ENCODE measurements at regions not wholly inside any gene's neighbourhood (a gene's known extent, or its start where the extent isn't known, plus 50 kb on each side); places are given as distances from the start of the nearest gene placed in this dataset.
A peak's percentile ranks its signal among the peaks of the same experiment; 100 is the strongest.

DNA sequence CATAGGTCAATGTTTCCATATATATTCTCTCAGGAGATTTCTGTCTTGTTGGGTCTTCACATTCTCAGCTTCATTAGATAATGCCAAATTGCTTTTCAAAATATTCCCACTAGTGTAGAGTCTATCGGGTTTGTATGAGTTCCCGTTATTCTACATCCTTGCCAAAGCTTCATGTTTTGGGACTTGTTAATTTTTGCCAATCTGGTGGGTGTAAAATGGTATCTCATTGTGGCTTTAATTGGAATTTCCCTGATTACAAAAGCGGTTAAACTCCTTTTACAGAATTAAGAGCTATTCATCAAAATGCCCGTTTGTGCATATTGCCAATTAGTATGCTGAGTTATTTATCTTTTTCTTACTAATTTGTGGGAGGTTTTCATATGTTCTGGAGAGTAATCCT is 708.4 kb upstream of the ADAMTS5 start:
- Histone ChIP-seq H3K79me2 (ENCODE audit: insufficient read depth) (no peaks in the 10 kb centered on the region), H3K27ac (peak overlapping the region; percentile 88; the same call in 1 of the 2 replicates), H3K9me2 (ENCODE audit: insufficient read depth) (no peaks in the 10 kb centered on the region), H3K9me3 (ENCODE audit: low read depth) (no peaks in the 10 kb centered on the region), H3K9ac (no peak overlapping the region), H3K4me1 (ENCODE audit: insufficient read depth) (peaks cover 51% of the 10 kb centered on the region), H2AFZ (no peak overlapping the region), H3F3A (ENCODE audit: insufficient read depth) (peaks cover 46% of the 10 kb centered on the region), H3K36me3 (ENCODE audit: low read depth) (no peaks in the 10 kb centered on the region), H3K4me3 (no peak overlapping the region), H3K27me3 (replicated peaks; ENCODE audit: insufficient read depth) (no peaks in the 10 kb centered on the region), H4K20me1 (ENCODE audit: insufficient read depth) (no peaks in the 10 kb centered on the region), H3K4me2 (ENCODE audit: unreplicated experiment) (no peak overlapping the region)
- DNase-seq: no peak
- in situ Hi-C loops (cut with MboI): no loop called here
- TF ChIP-seq EZH2 (IDR thresholded peaks at IDR 0.05; ENCODE audit: insufficient read depth, poor library complexity, severe bottlenecking) (no peak), EZH2phosphoT487 (IDR thresholded peaks at IDR 0.05; ENCODE audit: insufficient read depth, low read depth) (no peak)
- WGBS, 2 experiments (ENCODE audit: low coverage in 1 of 2, low lambda C conversion rate in 2 of 2, missing lambda C conversion rate in 2 of 2): 61% methylated on average over 4 of the region's 4 CpGs

DNA sequence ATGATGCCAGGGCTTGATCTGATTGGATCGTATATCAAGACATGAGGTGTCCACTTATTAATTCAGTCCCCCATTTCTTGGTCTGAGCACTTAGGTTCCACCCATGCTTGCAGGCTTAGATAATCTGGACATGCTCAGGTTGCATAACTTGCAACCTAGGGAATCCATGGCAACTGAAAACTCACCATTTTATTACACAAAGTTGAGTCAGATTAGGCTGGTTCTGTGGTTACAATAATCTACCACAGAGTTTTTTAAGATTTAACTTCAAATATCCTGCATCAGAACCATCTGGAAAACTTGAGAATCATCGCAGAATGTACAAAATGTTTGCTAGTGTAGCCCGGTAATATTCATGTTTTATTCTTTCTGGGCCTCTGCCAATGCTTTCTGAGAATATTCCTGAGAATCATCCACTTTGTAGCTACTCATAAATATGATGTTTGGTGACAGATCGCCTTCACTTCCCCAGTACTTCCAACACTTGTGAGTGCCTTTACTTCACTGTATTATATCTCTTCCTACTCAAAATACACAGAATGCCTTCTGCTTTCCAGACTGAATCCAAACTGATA is 707.2 kb upstream of the ADAMTS5 start:
- H3K79me2 ChIP-seq (ENCODE audit: insufficient read depth): no peaks in the 10 kb centered on the region
- peak; percentile 96 for DNase-seq
- H4K20me1 ChIP-seq (ENCODE audit: insufficient read depth): no peaks in the 10 kb centered on the region
- no peaks in the 10 kb centered on the region for H3K9me2 ChIP-seq (ENCODE audit: insufficient read depth)
- H3K36me3 ChIP-seq (ENCODE audit: low read depth): no peaks in the 10 kb centered on the region
- H3K4me1 ChIP-seq (ENCODE audit: insufficient read depth): peaks cover 51% of the 10 kb centered on the region
- peak overlapping the region; percentile 26; the same call in 1 of the 2 replicates for H3K4me3 ChIP-seq
- peak overlapping the region; percentile 63 for H3K9ac ChIP-seq
- H3F3A ChIP-seq (ENCODE audit: insufficient read depth): peaks cover 46% of the 10 kb centered on the region
- in situ Hi-C loops (cut with MboI): no loop called here
- H3K9me3 ChIP-seq (ENCODE audit: low read depth): no peaks in the 10 kb centered on the region
- no peaks in the 10 kb centered on the region for H3K27me3 ChIP-seq (replicated peaks; ENCODE audit: insufficient read depth)
- peak overlapping the region; percentile 56 for H3K4me2 ChIP-seq (ENCODE audit: unreplicated experiment)
- peak overlapping the region; percentile 2; the same call in 1 of the 2 replicates for H2AFZ ChIP-seq
- H3K27ac ChIP-seq: peak overlapping the region; percentile 88
- 19 to 27% methylated on average over 4 of the region's 4 CpGs for WGBS, 2 experiments (ENCODE audit: low coverage in 1 of 2, low lambda C conversion rate in 2 of 2, missing lambda C conversion rate in 2 of 2)
- TF ChIP-seq EZH2phosphoT487 (IDR thresholded peaks at IDR 0.05; ENCODE audit: insufficient read depth, low read depth) (peak; percentile 76; the same call in 1 of the 2 replicates), EZH2 (IDR thresholded peaks at IDR 0.05; ENCODE audit: insufficient read depth, poor library complexity, severe bottlenecking) (no peak)

DNA sequence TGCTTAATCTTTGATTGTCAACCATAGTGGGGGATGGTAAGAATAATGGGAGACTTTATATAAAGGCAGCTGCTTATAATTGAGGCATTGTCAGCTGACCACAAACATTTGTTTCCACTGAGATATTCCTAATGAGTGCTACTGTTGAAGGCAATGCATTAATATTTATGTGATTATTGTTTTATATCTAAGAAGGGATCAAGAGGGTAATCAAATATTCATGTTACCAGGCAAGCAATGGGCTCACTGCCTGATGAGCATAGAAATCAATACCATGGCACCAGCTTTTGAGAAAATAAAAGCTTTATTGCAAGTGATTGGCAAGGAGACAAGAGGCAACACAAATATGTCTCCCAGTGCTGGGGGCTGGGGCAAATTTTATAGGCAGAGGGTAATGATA is 706.7 kb upstream of the ADAMTS5 start:
- Histone ChIP-seq H3K9me2 (ENCODE audit: insufficient read depth) (no peaks in the 10 kb centered on the region), H3K9me3 (ENCODE audit: low read depth) (no peaks in the 10 kb centered on the region), H3K4me1 (ENCODE audit: insufficient read depth) (peaks cover 51% of the 10 kb centered on the region), H3F3A (ENCODE audit: insufficient read depth) (peaks cover 46% of the 10 kb centered on the region), H3K36me3 (ENCODE audit: low read depth) (no peaks in the 10 kb centered on the region), H3K27ac (peak overlapping the region; percentile 88), H3K9ac (no peak overlapping the region), H2AFZ (peak overlapping the region; percentile 2; the same call in 1 of the 2 replicates), H3K27me3 (replicated peaks; ENCODE audit: insufficient read depth) (no peaks in the 10 kb centered on the region), H3K79me2 (ENCODE audit: insufficient read depth) (no peaks in the 10 kb centered on the region), H4K20me1 (ENCODE audit: insufficient read depth) (no peaks in the 10 kb centered on the region), H3K4me3 (no peak overlapping the region), H3K4me2 (ENCODE audit: unreplicated experiment) (no peak overlapping the region)
- in situ Hi-C loops (cut with MboI): no loop called here
- no peak for DNase-seq
- TF ChIP-seq EZH2phosphoT487 (IDR thresholded peaks at IDR 0.05; ENCODE audit: insufficient read depth, low read depth) (no peak), EZH2 (IDR thresholded peaks at IDR 0.05; ENCODE audit: insufficient read depth, poor library complexity, severe bottlenecking) (no peak)

DNA sequence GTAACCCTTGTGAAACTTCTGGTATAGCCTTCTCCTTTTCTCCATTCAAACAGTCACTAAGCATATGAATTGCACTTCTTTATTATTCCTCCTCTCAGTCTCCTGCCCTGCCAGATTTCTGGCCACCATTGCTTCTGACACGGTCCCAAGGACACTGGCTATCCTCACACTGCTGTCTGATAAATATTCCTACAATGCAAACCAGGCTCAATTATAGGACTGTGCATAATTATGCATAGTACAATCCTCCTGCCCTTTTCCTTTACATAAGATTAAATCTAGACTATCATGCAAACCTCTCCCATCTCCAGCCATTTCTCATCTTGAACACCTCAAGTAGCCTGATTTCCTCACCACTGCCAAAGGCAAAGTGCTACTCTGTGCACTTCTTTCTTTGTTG is 704.3 kb upstream of the ADAMTS5 start:
- Histone ChIP-seq H3K4me3 (no peak overlapping the region), H3K79me2 (ENCODE audit: insufficient read depth) (no peaks in the 10 kb centered on the region), H3K27ac (peak overlapping the region; percentile 29), H3K36me3 (ENCODE audit: low read depth) (no peaks in the 10 kb centered on the region), H3F3A (ENCODE audit: insufficient read depth) (peaks cover 46% of the 10 kb centered on the region), H4K20me1 (ENCODE audit: insufficient read depth) (no peaks in the 10 kb centered on the region), H3K27me3 (replicated peaks; ENCODE audit: insufficient read depth) (no peaks in the 10 kb centered on the region), H2AFZ (peak overlapping the region; percentile 43; the same call in 1 of the 2 replicates), H3K9me3 (ENCODE audit: low read depth) (no peaks in the 10 kb centered on the region), H3K4me2 (ENCODE audit: unreplicated experiment) (peak overlapping the region; percentile 68), H3K4me1 (ENCODE audit: insufficient read depth) (peaks cover 46% of the 10 kb centered on the region), H3K9me2 (ENCODE audit: insufficient read depth) (no peaks in the 10 kb centered on the region), H3K9ac (no peak overlapping the region)
- 92% methylated on average over 1 of the region's 1 CpG for WGBS, 2 experiments (ENCODE audit: low coverage in 1 of 2, low lambda C conversion rate in 2 of 2, missing lambda C conversion rate in 2 of 2)
- TF ChIP-seq EZH2 (IDR thresholded peaks at IDR 0.05; ENCODE audit: insufficient read depth, poor library complexity, severe bottlenecking): no peak
- in situ Hi-C loops (cut with MboI): no loop called here
- DNase-seq: no peak

DNA sequence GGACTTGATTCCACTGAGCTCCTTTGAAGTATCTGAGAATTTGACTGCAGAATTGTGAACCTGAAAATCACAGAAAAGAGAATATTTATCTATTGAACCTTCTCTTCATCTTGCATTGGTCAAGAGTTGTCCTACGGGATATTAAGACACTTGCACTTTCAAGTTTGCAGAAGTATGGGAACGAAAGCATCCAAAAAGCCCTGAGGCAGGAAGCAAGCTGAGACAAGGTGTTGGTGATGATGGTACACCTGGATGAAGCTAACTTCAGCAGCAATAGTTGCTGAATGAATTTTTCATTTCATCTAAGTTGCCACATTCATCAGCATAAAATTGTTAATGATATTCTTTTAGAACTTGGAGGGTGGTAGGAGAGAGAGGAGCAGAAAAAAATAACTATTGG is 686.6 kb upstream of the ADAMTS5 start:
- Histone ChIP-seq H3K27ac (no peak overlapping the region), H3K9me2 (ENCODE audit: insufficient read depth) (no peaks in the 10 kb centered on the region), H3K79me2 (ENCODE audit: insufficient read depth) (no peaks in the 10 kb centered on the region), H3K36me3 (ENCODE audit: low read depth) (no peaks in the 10 kb centered on the region), H3K9ac (no peak overlapping the region), H3K4me3 (no peak overlapping the region), H2AFZ (no peak overlapping the region), H3K4me2 (ENCODE audit: unreplicated experiment) (no peak overlapping the region), H3F3A (ENCODE audit: insufficient read depth) (peaks cover 15% of the 10 kb centered on the region), H3K9me3 (ENCODE audit: low read depth) (no peaks in the 10 kb centered on the region), H4K20me1 (ENCODE audit: insufficient read depth) (no peaks in the 10 kb centered on the region), H3K4me1 (ENCODE audit: insufficient read depth) (peaks cover 19% of the 10 kb centered on the region), H3K27me3 (replicated peaks; ENCODE audit: insufficient read depth) (no peaks in the 10 kb centered on the region)
- TF ChIP-seq EZH2phosphoT487 (IDR thresholded peaks at IDR 0.05; ENCODE audit: insufficient read depth, low read depth) (no peak), EZH2 (IDR thresholded peaks at IDR 0.05; ENCODE audit: insufficient read depth, poor library complexity, severe bottlenecking) (no peak)
- DNase-seq: no peak
- WGBS, 2 experiments (ENCODE audit: low coverage in 1 of 2, low lambda C conversion rate in 2 of 2, missing lambda C conversion rate in 2 of 2): 91 to 95% methylated on average over 2 of the region's 2 CpGs
- in situ Hi-C loops (cut with MboI): no loop called here

Data from GM23248 (cell line).